Activated T-cell treated with anti-CD3 and anti-CD28 coated beads, Interleukin-2, amount 50 U/mL, for 4 hours (primary cell): ENCODE measurements at regions not wholly inside any gene's neighbourhood (a gene's known extent, or its start where the extent isn't known, plus 50 kb on each side); places are given as distances from the start of the nearest gene placed in this dataset.

Experiments used
- ATAC-seq, 2 donors: fragments of 200-7000 bp; cut with Tn5 transposase; one replicate each; pipeline ENCODE4 v1.10.0; 2021
- DNase-seq: peaks from one replicate; pipeline ENCODE4 v3.0.0-alpha.2; 2020
- H3K27me3 Mint-ChIP-seq: one replicate; pipeline ENCODE4 v1.8.0; 2021; ENCODE audit warnings: low read depth, mixed read lengths
- H3K36me3 Mint-ChIP-seq: one replicate; pipeline ENCODE4 v1.8.0; 2022; ENCODE audit warnings: mixed read lengths; ENCODE audit not compliant: insufficient read depth
- H3K4me1 Mint-ChIP-seq: one replicate; pipeline ENCODE4 v1.8.0; 2021; ENCODE audit warnings: low read depth, mixed read lengths
- H3K4me3 Mint-ChIP-seq: one replicate; pipeline ENCODE4 v1.8.0; 2021; ENCODE audit warnings: mild to moderate bottlenecking, moderate library complexity, mixed read lengths
- H3K9me3 Mint-ChIP-seq: one replicate; pipeline ENCODE4 v1.8.0; 2021; ENCODE audit warnings: mixed read lengths

DNA sequence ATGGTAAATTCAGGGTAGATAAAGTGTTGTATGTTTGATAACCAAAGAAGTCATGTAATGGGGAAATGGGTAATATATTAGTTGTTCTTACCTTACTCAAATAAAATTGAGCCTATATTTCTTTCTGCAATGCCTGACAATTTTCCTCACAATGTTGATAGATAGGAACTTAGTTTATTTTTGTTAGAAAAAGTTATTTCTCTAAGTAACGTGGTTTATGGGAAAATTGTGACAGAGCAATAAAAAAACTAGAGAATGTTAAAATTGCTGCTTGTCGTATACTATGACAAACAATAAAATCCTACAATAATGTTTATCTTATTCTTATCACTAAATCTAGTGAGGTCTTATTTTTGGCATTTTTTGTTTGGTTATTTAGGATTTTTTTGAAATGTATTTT, 534.1 kb downstream of the TMTC2 start:
- Mint-ChIP-seq H3K27me3 (no peaks in the 10 kb centered on the region), H3K4me3 (no peak overlapping the region), H3K9me3 (peaks cover 4% of the 10 kb centered on the region), H3K36me3 (no peaks in the 10 kb centered on the region), H3K4me1 (no peaks in the 10 kb centered on the region)
- no peak for ATAC-seq
- DNase-seq, result no peak

DNA sequence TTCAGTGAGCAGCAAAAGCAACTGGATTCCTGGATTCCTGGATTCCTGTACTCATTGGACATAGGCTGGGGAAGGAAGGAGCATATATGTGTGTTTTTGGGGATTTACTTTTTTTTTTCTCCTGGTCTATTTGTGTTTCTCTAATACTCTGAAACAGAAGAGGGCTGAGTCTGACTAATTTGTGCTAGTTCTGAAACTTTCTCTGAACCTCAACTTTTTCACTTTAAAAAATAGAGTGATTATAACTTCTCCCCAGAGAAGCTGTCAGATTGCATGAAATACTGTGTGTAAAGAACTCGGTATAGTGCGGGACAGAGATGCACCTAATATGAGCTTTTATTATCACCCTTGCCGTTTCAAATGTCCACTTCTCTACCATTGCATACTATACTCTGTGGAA, 529.5 kb downstream of the TMTC2 start:
- DNase-seq (no peak), ATAC-seq (no peak)
- Mint-ChIP-seq H3K4me3 (no peak overlapping the region), H3K27me3 (no peaks in the 10 kb centered on the region), H3K36me3 (no peaks in the 10 kb centered on the region), H3K9me3 (peaks cover 4% of the 10 kb centered on the region), H3K4me1 (no peaks in the 10 kb centered on the region)

DNA sequence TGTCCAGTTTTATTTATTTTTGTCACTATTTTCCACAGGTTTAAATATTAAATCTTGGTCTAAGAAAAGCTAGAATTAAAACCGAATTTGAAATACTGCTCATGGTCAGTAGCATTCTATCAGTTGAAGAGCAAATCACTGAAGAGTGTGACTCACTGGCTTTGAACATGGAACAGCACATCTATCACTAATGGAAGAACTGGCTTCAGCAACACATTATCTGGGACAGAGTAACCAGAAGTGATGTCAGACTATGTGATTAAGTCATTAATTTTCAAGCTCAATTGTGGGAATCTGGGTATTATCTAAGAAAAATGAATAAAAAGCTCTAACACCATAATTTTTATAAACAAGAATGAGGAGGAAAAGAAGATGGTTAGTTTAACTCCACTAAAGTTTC, 527.5 kb downstream of the TMTC2 start:
- H3K4me3 Mint-ChIP-seq, result no peak overlapping the region
- H3K9me3 Mint-ChIP-seq, result peaks cover 2% of the 10 kb centered on the region
- no peaks in the 10 kb centered on the region for H3K4me1 Mint-ChIP-seq
- no peak for ATAC-seq
- DNase-seq, result no peak
- H3K36me3 Mint-ChIP-seq, result no peaks in the 10 kb centered on the region
- H3K27me3 Mint-ChIP-seq, result no peaks in the 10 kb centered on the region

DNA sequence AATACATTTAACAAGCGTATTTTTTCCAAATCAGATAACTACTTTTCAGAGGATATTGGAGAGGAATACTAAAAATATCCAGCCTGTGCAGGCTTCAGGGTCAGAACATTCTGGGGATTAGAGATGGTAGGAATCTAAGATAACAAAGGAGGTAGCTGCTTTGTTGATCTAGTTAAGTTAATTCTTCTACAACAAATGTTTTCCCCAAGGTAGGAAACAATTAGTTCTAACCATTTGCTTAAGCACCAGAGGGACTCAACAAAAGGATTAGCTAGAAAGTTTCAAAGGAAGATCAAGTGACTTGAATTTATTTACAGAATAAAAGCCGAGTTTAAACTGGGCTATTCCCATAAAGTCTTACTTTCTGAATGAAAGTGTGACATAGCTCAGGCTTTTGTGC, 524.2 kb downstream of the TMTC2 start:
- Mint-ChIP-seq H3K27me3 (no peaks in the 10 kb centered on the region), H3K4me1 (no peaks in the 10 kb centered on the region), H3K36me3 (no peaks in the 10 kb centered on the region), H3K9me3 (no peaks in the 10 kb centered on the region), H3K4me3 (no peak overlapping the region)
- DNase-seq (no peak), ATAC-seq (no peak)

DNA sequence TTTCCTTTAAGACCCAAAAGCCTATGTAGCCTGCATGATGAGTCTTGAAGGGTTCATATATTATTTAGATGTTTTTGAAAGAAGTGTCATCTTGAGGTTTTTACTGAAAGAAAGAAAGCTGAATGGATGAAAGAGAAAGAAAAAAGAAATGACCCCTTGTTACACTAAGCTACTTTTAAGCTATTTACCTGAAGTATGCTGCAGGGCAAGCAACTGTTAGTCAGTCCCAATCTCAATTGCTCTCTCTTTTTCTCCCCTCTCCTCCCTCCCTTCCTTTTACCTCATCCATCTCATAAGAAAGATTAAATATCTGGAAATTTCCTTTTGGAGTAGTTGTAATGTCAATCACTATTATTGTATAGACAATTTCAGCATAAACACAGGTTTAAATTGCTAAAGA, 512.4 kb downstream of the TMTC2 start:
- H3K4me1 Mint-ChIP-seq, result no peaks in the 10 kb centered on the region
- no peaks in the 10 kb centered on the region for H3K27me3 Mint-ChIP-seq
- no peaks in the 10 kb centered on the region for H3K36me3 Mint-ChIP-seq
- ATAC-seq (no peak), DNase-seq (no peak)
- no peak overlapping the region for H3K4me3 Mint-ChIP-seq
- H3K9me3 Mint-ChIP-seq, result no peaks in the 10 kb centered on the region

DNA sequence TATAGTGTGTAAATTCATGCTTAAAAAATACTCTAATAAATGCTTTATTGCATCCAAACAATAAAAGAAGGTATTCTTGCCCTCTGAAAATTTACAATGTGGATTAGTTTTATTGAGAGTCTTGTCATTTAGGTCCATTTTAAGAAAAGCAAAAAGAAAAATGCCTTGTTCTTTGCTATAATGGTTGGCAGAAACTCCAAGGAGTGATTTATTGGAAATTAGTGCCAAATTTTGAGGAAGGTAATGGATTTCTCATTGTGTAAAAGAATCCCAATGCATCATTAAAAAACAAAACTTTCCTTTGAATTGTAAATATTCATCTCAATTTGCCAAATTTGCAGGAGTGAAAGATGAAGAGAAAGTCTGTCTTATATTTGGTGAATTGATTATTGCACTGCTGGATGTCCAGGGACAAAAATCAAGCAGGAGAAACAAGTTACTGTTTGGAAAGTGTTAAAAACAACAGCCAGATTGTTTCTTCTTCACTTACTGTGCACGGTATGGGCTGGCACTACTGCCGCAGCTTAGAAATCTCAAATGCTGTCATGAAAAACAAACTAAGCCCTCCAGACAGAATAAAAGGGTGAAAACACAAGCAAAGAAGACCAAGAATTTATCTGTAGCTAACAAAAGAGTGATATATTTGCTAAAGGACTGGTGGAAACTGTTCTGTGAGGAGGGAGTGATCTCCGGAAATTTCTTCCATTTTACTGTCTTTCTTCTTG, 511.7 kb downstream of the TMTC2 start:
- DNase-seq (no peak), ATAC-seq (no peak)
- H3K36me3 Mint-ChIP-seq, result no peaks in the 10 kb centered on the region
- no peaks in the 10 kb centered on the region for H3K4me1 Mint-ChIP-seq
- no peaks in the 10 kb centered on the region for H3K9me3 Mint-ChIP-seq
- H3K27me3 Mint-ChIP-seq, result no peaks in the 10 kb centered on the region
- H3K4me3 Mint-ChIP-seq, result no peak overlapping the region

DNA sequence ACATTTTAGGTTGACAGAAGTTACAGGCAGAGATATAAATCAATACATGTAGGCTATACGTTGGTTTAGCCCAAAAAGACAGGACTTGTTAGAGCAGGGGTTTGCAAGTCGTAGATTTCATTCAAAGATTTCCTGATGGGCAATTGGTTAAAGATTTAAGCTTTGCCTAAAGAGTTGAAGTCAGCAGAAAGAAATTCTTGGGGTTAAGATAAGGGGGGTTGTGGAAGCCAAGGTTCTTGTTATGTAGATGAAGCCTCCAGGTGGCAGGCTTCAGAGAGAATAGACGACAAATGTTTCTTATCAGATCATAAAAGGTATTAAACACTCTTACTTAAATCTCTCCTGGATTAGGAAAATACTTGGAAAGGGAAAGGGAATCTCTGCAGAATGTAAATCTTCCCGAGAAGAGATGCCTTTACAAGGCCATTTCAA, 510.8 kb downstream of the TMTC2 start:
- H3K36me3 Mint-ChIP-seq, result no peaks in the 10 kb centered on the region
- H3K9me3 Mint-ChIP-seq, result no peaks in the 10 kb centered on the region
- no peak for ATAC-seq

DNA sequence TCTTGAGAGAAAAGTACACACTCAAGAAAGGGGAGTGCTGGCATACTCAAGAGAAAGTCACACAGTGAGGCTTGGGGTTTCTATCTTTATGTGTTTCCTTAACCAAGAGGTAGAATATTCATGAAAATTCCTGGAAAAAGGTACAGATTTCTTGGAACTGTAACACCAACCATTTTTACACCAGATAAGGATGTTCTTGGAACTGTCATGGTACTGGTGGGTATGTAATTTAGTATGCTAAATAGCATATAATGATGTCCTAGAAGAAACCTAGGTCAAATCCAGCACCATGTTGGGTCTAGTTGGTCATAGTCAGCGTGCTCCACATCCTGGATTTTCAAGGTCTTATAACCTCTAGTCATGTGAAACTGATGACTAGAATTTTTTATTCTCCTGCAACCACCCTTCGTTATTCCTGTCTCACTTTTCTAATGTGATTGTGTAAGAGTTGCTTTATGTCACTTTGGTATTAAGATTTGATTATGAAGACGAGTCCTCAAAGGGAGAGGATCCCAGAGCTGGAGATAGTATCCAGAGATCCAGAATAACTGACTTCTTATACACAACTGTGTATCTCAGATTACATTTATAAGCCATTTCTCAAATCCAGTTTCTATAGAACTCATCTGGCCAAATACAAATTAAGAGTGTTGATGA, 510.1 kb downstream of the TMTC2 start:
- H3K27me3 Mint-ChIP-seq, result no peaks in the 10 kb centered on the region
- DNase-seq (no peak), ATAC-seq (no peak)
- no peaks in the 10 kb centered on the region for H3K4me1 Mint-ChIP-seq
- no peaks in the 10 kb centered on the region for H3K9me3 Mint-ChIP-seq
- no peaks in the 10 kb centered on the region for H3K36me3 Mint-ChIP-seq
- H3K4me3 Mint-ChIP-seq, result no peak overlapping the region

More for the DNA sequence above, 510.8 kb downstream of the TMTC2 start:
- no peak for DNase-seq
- H3K4me3 Mint-ChIP-seq, result no peak overlapping the region
- H3K27me3 Mint-ChIP-seq, result no peaks in the 10 kb centered on the region
- H3K4me1 Mint-ChIP-seq, result no peaks in the 10 kb centered on the region

DNA sequence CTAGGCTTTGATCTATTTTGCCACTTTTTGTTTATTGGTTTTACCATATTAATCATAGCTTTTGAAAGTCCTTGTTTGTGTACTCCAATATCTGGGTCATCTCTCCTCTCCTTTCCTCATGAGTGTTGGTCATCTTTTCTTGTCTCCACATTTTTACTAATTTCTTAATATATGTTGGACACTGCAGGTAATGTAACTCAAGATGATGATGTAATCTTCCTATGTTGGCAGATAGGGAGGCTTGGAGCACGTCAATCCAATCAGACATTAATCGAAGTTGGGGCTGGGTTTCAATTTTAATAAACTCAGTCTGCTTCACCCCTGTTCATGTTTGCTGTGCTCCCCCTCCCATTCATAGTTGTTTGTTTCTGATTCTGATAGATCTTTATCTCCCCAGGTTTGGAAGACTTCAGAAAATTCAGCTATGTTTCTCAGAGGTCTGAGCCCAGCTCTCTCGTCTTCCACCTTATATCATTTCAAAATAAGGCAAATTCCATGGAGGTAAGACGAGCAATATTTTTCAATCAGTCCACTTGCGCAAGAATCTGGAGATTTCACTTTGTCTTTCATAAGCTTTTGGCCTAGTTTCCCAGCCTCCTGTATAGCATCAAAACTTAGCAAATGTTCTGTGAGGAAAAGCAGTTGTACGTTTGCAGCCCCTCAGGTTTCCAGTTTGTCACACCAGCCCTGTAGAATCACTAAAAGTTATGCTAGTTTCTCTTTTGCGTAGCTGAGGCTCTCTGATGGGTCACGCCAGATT, 504.1 kb downstream of the TMTC2 start:
- ATAC-seq (no peak), DNase-seq (no peak)
- H3K27me3 Mint-ChIP-seq, result peaks cover 2% of the 10 kb centered on the region
- no peaks in the 10 kb centered on the region for H3K36me3 Mint-ChIP-seq
- no peaks in the 10 kb centered on the region for H3K4me1 Mint-ChIP-seq
- H3K9me3 Mint-ChIP-seq, result no peaks in the 10 kb centered on the region
- no peak overlapping the region for H3K4me3 Mint-ChIP-seq

DNA sequence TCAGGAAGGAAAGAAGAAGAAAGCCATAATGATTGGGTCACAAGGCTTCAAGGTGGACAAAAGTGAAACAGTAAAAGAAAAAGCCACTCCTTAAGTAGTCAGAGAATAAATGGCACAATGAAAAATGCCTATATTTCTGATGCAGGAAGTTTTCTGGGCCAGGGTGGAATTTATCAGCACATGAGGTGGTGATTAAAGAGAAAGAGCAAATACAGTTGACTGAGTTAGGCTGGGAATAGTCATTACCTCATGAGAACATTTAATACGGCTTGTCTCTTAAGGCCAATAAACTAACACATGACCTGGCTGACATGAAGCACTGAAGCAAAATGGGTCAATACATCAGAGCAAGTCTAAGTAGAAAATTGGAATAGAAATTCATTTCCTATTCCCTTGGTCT, 499.7 kb downstream of the TMTC2 start:
- Mint-ChIP-seq H3K36me3 (no peaks in the 10 kb centered on the region), H3K27me3 (peaks cover 2% of the 10 kb centered on the region), H3K4me3 (no peak overlapping the region), H3K9me3 (no peaks in the 10 kb centered on the region), H3K4me1 (no peaks in the 10 kb centered on the region)
- ATAC-seq, result no peak
- no peak for DNase-seq

DNA sequence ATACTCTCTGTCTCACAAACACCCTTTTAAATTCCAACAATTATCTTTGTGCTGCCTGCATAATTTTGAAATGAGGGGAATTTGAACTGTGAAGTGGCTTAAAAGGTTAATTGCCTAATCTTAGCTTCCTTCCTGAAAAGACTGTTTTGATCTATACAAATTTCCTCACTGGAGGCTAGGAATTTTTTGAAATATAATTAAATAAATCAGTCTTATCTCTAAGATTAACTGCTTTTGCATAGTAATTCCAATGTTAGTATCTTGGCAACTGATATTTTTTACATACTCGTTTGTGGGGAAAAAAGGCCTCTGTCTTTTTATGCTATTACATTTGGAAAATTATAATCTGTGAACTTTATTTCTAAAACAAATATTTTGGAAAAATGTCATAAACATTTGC, 498.5 kb downstream of the TMTC2 start:
- no peaks in the 10 kb centered on the region for H3K36me3 Mint-ChIP-seq
- H3K4me3 Mint-ChIP-seq, result no peak overlapping the region

More for the DNA sequence above, 498.5 kb downstream of the TMTC2 start:
- no peaks in the 10 kb centered on the region for H3K4me1 Mint-ChIP-seq
- H3K9me3 Mint-ChIP-seq, result no peaks in the 10 kb centered on the region
- DNase-seq (no peak), ATAC-seq (no peak)
- peaks cover 2% of the 10 kb centered on the region for H3K27me3 Mint-ChIP-seq
